Cardiac muscle cell (in vitro differentiated cells and primary cell): ENCODE measurements at regions not wholly inside any gene's neighbourhood (a gene's known extent, or its start where the extent isn't known, plus 50 kb on each side); places are given as distances from the start of the nearest gene placed in this dataset.

Source experiments
- DNase-seq, 2 donors: peaks; one replicate each; pipeline versions ENCODE4 v3.0.0 to v3.0.0-alpha.2; 2010 to 2017; ENCODE audit warnings: low read depth in 1 of 2, low spot score in 1 of 2
- H3K27ac ChIP-seq: fragments of 200-600 bp; sonication (generic); 2 replicates; pipeline ENCODE4 v1.5.1; 2016
- H3K27me3 ChIP-seq: fragments of 200-600 bp; sonication (generic); 2 replicates; pipeline ENCODE4 v1.6.0; 2016; ENCODE audit warnings: control low read depth
- H3K36me3 ChIP-seq: fragments of 200-600 bp; sonication (generic); 2 replicates; pipeline ENCODE4 v1.5.1; 2016; ENCODE audit warnings: control low read depth
- H3K4me1 ChIP-seq: fragments of 200-600 bp; sonication (generic); 2 replicates; pipeline ENCODE4 v1.8.1; 2017; ENCODE audit warnings: low read depth, mild to moderate bottlenecking, mixed run types
- H3K4me3 ChIP-seq: fragments of 200-600 bp; sonication (generic); 2 replicates; pipeline ENCODE4 v1.5.1; 2016; ENCODE audit warnings: mild to moderate bottlenecking
- H3K9me3 ChIP-seq: fragments of 200-600 bp; sonication (generic); 2 replicates; pipeline ENCODE4 v1.5.1; 2017; ENCODE audit warnings: low read depth, mild to moderate bottlenecking, control low read depth
- TF ChIP-seq, protein P1 (sequence below): IDR thresholded peaks from 2 replicates; pipeline ENCODE4 v1.5.1; 2012; ENCODE audit warnings: low read depth, mild to moderate bottlenecking, low read length

DNA sequence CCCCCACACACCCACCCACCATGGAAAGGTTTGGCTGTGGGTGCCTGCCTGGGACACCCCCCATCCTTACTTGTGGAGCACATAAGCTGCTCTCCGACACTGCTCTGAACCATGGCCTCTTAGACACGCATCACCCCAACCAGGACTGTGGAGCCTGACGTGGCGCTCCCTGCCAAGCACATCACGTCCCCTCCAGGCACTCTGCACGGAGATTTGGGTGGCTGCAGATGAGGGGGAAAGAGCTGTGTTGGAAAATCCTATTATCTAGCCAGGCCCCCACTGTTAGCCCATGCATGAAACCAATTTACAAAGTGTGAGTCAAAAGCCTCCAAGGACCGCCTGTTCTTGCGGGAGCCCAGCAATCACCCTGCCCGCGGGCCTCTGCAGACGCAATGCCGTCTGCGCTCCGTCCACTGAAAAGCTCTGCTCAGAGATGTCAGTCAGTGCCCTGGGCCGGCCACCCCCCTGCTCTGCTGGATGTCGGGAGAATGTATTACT lies 163.4 kb upstream of the NECTIN1 start:
- no peaks in the 10 kb centered on the region for H3K27me3 ChIP-seq
- no peaks in the 10 kb centered on the region for H3K9me3 ChIP-seq
- peak in 1 of 2 donors; percentile 60 for DNase-seq
- TF ChIP-seq, protein P1, sequence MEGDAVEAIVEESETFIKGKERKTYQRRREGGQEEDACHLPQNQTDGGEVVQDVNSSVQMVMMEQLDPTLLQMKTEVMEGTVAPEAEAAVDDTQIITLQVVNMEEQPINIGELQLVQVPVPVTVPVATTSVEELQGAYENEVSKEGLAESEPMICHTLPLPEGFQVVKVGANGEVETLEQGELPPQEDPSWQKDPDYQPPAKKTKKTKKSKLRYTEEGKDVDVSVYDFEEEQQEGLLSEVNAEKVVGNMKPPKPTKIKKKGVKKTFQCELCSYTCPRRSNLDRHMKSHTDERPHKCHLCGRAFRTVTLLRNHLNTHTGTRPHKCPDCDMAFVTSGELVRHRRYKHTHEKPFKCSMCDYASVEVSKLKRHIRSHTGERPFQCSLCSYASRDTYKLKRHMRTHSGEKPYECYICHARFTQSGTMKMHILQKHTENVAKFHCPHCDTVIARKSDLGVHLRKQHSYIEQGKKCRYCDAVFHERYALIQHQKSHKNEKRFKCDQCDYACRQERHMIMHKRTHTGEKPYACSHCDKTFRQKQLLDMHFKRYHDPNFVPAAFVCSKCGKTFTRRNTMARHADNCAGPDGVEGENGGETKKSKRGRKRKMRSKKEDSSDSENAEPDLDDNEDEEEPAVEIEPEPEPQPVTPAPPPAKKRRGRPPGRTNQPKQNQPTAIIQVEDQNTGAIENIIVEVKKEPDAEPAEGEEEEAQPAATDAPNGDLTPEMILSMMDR, result no peak
- H3K36me3 ChIP-seq, result no peaks in the 10 kb centered on the region
- H3K4me3 ChIP-seq, result no peak overlapping the region
- H3K4me1 ChIP-seq, result peaks cover 68% of the 10 kb centered on the region
- peak overlapping the region; percentile 62 for H3K27ac ChIP-seq

DNA sequence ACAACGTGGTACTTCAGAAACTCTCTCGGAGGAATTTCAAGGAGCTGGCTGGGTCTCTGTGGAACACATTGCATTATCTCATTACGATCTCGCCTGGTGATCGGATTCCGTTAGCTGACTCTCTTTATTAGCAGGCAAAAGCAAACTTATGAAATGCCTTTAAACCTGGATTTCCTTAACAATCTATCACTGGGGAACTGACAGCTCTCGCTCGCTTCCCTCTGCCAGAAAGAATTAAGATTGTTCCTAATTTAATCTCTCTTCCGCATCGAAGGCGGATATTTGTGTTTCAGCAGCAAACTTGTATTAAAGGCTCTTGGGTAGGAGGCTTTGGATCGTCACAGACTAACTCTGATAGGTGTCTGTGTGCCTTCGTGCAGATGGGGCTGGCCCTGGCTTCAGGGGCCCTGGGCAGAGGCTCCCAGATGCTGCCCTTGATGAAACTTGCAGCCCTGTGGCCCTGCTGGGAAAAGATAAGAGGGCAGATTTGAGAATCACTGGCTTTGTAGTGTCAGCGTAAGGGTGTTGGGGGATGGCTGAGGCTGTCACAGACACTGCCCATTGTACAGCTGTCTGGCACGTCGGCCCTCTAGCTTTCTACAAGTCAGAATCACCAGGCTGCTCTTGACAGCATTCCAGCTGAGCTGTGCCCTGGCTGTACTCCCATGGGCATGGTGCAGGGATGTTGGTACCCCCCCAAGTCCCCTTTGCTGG lies 162.2 kb upstream of the NECTIN1 start:
- Histone ChIP-seq H3K36me3 (no peaks in the 10 kb centered on the region), H3K27ac (peak overlapping the region; percentile 62), H3K9me3 (no peaks in the 10 kb centered on the region), H3K4me1 (peaks cover 57% of the 10 kb centered on the region), H3K4me3 (no peak overlapping the region), H3K27me3 (no peaks in the 10 kb centered on the region)
- TF ChIP-seq, protein P1, result no peak
- DNase-seq, result peak in 1 of 2 donors; percentile 79

- peaks cover 58% of the 10 kb centered on the region for H3K4me1 ChIP-seq
- H3K36me3 ChIP-seq, result no peaks in the 10 kb centered on the region
- H3K27ac ChIP-seq, result peak overlapping the region; percentile 62
- H3K4me3 ChIP-seq, result no peak overlapping the region
- DNase-seq, result no peak
- TF ChIP-seq, protein P1, result no peak
- H3K27me3 ChIP-seq, result no peaks in the 10 kb centered on the region
- H3K9me3 ChIP-seq, result no peaks in the 10 kb centered on the region
Observed at GRCh38 chr11:119890466-119890865, 161.5 kb upstream of the NECTIN1 start.

DNA sequence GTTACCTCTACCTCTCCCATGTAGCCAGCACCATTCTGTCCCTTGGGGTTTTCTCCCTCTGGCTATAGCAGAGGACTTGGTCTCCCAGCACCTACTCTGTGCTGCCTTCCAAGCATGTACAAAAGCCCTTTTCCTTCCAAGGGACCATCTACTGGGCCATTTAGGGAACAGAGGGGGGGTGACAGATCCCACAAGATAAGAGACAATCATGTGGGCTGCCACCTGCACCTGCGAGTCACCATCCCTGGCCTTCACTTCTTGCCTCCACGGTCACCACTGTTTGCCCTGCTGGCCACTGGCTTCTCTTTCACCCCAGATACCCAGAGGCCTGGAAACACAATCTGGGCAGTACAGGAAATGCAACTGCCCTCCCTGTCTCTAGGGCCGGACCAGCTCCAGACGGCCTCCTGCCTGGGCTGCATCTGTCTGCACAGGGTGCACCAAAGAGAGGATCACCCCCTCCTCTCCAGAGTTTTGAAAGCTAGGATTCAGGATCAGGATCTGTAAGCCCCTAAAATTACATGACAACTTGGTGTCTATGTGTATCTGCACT lies 160.8 kb upstream of the NECTIN1 start:
- Histone ChIP-seq H3K36me3 (no peaks in the 10 kb centered on the region), H3K4me1 (peaks cover 63% of the 10 kb centered on the region), H3K4me3 (no peak overlapping the region), H3K9me3 (no peaks in the 10 kb centered on the region), H3K27ac (no peak overlapping the region), H3K27me3 (no peaks in the 10 kb centered on the region)
- DNase-seq, result no peak
- TF ChIP-seq, protein P1, result no peak

- H3K27ac ChIP-seq, result no peak overlapping the region
- no peaks in the 10 kb centered on the region for H3K36me3 ChIP-seq
- no peaks in the 10 kb centered on the region for H3K9me3 ChIP-seq
- no peak for DNase-seq
- TF ChIP-seq, protein P1, result no peak
- peaks cover 63% of the 10 kb centered on the region for H3K4me1 ChIP-seq
- H3K4me3 ChIP-seq, result no peak overlapping the region
- H3K27me3 ChIP-seq, result no peaks in the 10 kb centered on the region
Observed at GRCh38 chr11:119889111-119889510, 160.1 kb upstream of the NECTIN1 start.
